Lower lobe of right lung (tissue), 2 donors: ENCODE measurements at regions not wholly inside any gene's neighbourhood (a gene's known extent, or its start where the extent isn't known, plus 50 kb on each side); places are given as distances from the start of the nearest gene placed in this dataset.
"Not testable (repeated sequence)": the region's sequence is repeated elsewhere in the genome, so short reads cannot be mapped to it uniquely, and the experiment has no call there.

Experiments
- ATAC-seq, 2 donors: fragments of 200-7000 bp; cut with Tn5 transposase; one replicate each; pipeline ENCODE4 v1.9.1; 2020 to 2022; ENCODE audit warnings: mild to moderate bottlenecking in 2 of 2, moderate library complexity in 2 of 2
- DNase-seq: peaks from one replicate; pipeline ENCODE4 v3.0.0-alpha.2; 2020
- H3K27ac ChIP-seq: fragments of 200-600 bp; one replicate; pipeline ENCODE4 v1.8.0; 2022
- H3K27me3 ChIP-seq: fragments of 200-600 bp; one replicate; pipeline ENCODE4 v1.8.0; 2022; ENCODE audit warnings: low read depth
- H3K36me3 ChIP-seq: fragments of 200-600 bp; one replicate; pipeline ENCODE4 v1.8.0; 2022; ENCODE audit warnings: mild to moderate bottlenecking
- H3K4me1 ChIP-seq: fragments of 200-600 bp; one replicate; pipeline ENCODE4 v1.8.0; 2022
- H3K4me3 ChIP-seq: fragments of 200-600 bp; one replicate; pipeline ENCODE4 v1.8.0; 2022; ENCODE audit warnings: mild to moderate bottlenecking
- H3K9me3 ChIP-seq: fragments of 200-600 bp; one replicate; pipeline ENCODE4 v1.8.0; 2022
- intact Hi-C: fragments of 100-400 bp; cut with DNase I; formaldehyde crosslinking; loops from one replicate; pipeline ENCODE4 v1.11.0; 2022
- TF ChIP-seq, protein P1 (sequence below): fragments of 200-600 bp; IDR thresholded peaks from one replicate; pipeline ENCODE4 v1.8.0; 2022; ENCODE audit warnings: antibody characterized with exemption, mild to moderate bottlenecking
- donor health status: DM: no; HTN: yes; CAD: no; lungs with severe emphysema.

DNA sequence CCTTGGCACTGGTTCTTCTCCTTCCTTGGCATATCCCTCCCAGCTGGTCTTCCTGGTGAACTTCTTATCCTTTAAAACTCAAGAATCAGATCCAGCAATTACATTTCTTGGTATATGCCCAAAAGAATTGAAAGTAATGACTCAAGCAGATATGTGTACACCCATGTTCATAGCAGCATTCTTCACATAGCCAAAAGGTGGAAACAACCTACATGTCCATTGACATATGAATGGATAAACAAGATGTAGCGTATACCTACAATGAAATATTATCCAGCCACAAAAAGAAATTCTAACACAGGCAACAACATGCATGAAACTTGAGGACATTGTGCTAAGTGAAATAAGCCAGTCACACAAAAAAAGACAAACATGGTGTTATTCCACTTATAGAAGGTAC lies 103.7 kb upstream of the NT5E start:
- no peak for DNase-seq
- TF ChIP-seq, protein P1, sequence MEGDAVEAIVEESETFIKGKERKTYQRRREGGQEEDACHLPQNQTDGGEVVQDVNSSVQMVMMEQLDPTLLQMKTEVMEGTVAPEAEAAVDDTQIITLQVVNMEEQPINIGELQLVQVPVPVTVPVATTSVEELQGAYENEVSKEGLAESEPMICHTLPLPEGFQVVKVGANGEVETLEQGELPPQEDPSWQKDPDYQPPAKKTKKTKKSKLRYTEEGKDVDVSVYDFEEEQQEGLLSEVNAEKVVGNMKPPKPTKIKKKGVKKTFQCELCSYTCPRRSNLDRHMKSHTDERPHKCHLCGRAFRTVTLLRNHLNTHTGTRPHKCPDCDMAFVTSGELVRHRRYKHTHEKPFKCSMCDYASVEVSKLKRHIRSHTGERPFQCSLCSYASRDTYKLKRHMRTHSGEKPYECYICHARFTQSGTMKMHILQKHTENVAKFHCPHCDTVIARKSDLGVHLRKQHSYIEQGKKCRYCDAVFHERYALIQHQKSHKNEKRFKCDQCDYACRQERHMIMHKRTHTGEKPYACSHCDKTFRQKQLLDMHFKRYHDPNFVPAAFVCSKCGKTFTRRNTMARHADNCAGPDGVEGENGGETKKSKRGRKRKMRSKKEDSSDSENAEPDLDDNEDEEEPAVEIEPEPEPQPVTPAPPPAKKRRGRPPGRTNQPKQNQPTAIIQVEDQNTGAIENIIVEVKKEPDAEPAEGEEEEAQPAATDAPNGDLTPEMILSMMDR: no peak
- no peak overlapping the region for H3K4me3 ChIP-seq
- ATAC-seq: no peak
- intact Hi-C loops: no loop called here
- no peaks in the 10 kb centered on the region for H3K36me3 ChIP-seq
- H3K4me1 ChIP-seq: no peaks in the 10 kb centered on the region
- H3K27me3 ChIP-seq: no peaks in the 10 kb centered on the region
- H3K27ac ChIP-seq: no peak overlapping the region
- no peaks in the 10 kb centered on the region for H3K9me3 ChIP-seq

DNA sequence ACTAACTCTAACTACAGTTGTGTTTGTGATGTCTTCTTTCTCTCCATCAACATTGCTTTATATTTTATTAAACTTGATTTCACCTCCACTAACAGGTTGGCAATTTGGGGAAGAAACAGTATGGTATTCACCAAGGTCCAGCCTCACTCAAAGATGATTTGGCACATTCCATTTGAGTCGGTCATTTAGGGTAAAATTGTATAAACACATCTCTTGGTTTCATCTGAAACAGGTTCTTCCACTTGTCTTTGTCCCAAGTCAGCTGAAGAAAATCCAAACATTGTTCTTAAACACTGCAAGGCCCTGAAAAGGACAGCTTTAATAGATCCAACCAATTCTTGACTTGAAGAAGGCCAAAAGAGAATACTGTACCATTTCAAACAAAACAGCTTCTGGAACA lies 104.9 kb upstream of the NT5E start:
- intact Hi-C loops: no loop called here
- TF ChIP-seq, protein P1: no peak
- Histone ChIP-seq H3K9me3 (no peaks in the 10 kb centered on the region), H3K27ac (no peak overlapping the region), H3K4me1 (no peaks in the 10 kb centered on the region), H3K4me3 (no peak overlapping the region), H3K36me3 (no peaks in the 10 kb centered on the region), H3K27me3 (peaks cover 3% of the 10 kb centered on the region)
- ATAC-seq (peak; percentile 50 to 69), DNase-seq (no peak)

DNA sequence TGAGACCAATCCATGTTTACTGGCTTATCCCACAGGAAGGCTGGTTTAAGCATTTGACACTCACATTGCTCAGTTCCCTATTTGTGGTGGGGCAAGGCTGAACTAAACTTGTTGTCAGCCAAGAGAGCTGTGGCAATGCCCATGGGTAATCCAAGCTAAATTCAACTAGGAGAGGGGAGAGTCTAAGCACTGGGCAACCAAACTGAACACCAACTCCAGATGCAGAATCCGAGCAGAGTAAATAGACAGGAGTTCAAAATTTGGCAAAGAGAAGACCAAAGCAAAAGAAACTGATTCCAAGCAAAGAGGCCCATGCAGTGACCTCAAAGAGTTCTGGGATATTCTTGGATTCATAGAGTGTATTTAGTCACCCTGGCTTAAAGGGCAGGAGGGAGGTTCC lies 106.5 kb upstream of the NT5E start:
- TF ChIP-seq, protein P1: no peak
- Histone ChIP-seq H3K36me3 (no peaks in the 10 kb centered on the region), H3K27ac (no peak overlapping the region), H3K4me1 (no peaks in the 10 kb centered on the region), H3K27me3 (peaks cover 3% of the 10 kb centered on the region), H3K9me3 (no peaks in the 10 kb centered on the region), H3K4me3 (no peak overlapping the region)
- ATAC-seq: no peak
- intact Hi-C loops: no loop called here
- DNase-seq: no peak

DNA sequence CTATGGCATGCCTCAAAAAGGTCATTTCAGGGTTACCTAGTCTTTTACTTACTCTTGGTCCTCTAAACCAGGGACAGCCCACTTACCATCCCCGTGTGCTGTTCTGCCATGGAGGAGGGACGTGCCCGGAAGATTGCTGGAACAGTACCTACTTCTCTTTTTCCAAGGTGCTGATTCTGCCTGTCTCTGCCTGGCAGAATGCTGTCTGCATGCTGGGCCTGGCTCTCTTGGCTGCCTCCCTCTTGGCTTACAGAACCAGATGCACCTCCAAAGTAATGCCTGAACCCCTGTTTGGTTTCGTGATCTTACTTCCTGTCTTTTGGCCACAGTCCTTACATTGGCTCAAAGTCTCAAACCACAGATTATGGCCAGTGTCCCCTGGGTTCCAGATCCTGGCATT lies 120.7 kb upstream of the NT5E start:
- no peak overlapping the region for H3K27ac ChIP-seq
- ATAC-seq: no peak
- TF ChIP-seq, protein P1: no peak
- no peaks in the 10 kb centered on the region for H3K4me1 ChIP-seq
- intact Hi-C loops: no loop called here
- no peak for DNase-seq
- H3K27me3 ChIP-seq: no peaks in the 10 kb centered on the region
- H3K36me3 ChIP-seq: no peaks in the 10 kb centered on the region
- H3K9me3 ChIP-seq: no peaks in the 10 kb centered on the region
- no peak overlapping the region for H3K4me3 ChIP-seq

DNA sequence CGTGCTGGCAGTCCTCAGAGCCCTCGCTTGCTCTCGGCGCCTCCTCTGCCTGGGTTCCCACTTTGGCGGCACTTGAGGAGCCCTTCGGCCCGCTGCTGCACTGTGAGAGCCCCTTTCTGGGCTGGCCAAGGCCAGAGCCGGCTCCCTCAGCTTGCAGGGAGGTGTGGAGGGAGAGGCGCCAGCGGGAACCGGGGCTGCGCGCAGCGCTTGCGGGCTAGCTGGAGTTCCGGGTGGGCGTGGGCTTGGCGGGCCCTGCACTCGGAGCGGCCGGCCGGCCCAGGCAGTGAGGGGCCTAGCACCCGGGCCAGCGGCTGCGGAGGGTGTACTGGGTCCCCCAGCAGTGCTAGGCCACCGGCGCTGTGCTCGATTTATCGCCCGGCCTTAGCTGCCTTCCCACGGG lies 124.1 kb upstream of the NT5E start:
- intact Hi-C loops, H3K4me1 ChIP-seq, H3K27ac ChIP-seq, H3K27me3 ChIP-seq, ATAC-seq, H3K9me3 ChIP-seq, H3K36me3 ChIP-seq, H3K4me3 ChIP-seq, DNase-seq: not testable (repeated sequence)

DNA sequence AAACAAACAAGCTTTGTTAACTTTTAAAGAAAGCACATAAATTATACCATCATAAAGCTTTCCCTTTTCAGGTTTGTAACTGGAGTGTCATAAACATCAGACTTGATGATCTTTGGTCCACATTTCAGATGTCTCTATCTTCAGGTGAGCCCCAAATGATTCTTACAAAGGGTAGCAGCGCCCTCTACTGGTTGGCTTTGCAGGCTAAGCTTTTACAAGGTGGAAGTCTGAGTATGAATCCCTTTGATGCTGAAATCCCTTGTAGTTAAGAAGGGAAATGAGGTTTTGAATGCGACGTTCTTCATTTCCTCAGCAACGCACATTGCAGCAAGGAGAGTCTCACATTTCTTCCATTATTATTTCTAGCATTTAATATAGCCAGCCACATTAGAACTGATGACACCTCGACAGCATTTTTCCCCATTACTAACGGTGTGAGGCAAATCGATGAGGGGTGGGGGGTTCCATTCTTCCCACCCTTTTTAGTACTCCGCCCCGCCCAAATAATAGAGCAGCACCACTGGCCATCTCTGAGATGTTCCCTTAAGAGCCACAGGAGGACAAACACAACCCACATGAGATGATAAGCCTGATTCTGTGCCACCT lies 126.3 kb upstream of the NT5E start:
- Histone ChIP-seq H3K4me3 (no peak overlapping the region), H3K9me3 (no peaks in the 10 kb centered on the region), H3K27ac (no peak overlapping the region), H3K4me1 (no peaks in the 10 kb centered on the region), H3K36me3 (no peaks in the 10 kb centered on the region), H3K27me3 (no peaks in the 10 kb centered on the region)
- DNase-seq: peak; percentile 52
- TF ChIP-seq, protein P1: peak; percentile 83
- ATAC-seq: peak; percentile 69 to 87
- intact Hi-C loops: no loop called here
